Stimulated activated CD8-positive, alpha-beta memory T cell treated with anti-CD3 and anti-CD28 coated beads, Interleukin-4, amount 100 ng/mL, for 4 hours (primary cell): ENCODE measurements at regions not wholly inside any gene's neighbourhood (a gene's known extent, or its start where the extent isn't known, plus 50 kb on each side); places are given as distances from the start of the nearest gene placed in this dataset.
"Not testable (repeated sequence)": the region's sequence is repeated elsewhere in the genome, so short reads cannot be mapped to it uniquely, and the experiment has no call there.

Source experiments
- DNase-seq, 2 donors: peaks; one replicate each; pipeline ENCODE4 v3.0.0-alpha.2; 2020; ENCODE audit warnings: low read depth in 2 of 2, low spot score in 1 of 2

DNA sequence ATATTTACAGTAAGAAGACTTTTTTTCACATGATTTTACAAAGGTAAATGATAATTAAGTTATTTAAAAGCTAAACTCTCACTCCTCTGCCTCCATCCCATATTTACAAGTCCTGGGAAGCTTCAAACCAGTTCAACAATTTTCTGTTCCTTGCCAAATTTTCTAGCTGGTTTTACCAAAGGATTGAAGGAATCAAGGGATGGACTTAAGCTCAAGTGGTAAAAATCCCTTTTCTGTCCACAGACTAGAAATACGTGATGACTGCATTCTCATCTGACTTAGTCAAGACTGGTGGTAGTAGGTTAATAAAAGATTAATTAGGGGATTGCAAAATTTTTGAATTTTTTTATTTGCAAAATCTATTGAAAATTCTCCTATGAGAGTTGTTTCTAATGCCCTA is 297.3 kb downstream of the MTX2 start:
- DNase-seq, result no peak

DNA sequence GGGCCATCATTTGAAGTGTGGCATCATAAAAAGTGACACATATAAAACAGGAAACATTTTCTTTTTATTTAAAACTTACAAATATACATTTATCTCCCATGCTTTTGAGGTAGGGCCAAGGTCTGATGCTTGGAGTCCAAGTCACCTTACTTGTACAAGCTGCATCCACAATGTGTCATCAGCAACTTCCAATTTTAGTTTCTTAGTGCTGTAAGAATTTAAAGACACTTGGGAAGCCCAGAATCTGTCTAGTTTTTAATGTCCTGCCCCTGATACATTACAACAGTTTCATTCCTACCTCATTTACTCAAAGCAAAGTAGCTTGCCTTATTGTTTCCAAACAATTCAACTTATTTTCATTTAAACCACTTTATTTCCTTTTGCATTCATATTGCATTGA is 297.7 kb downstream of the MTX2 start:
- DNase-seq, result no peak

DNA sequence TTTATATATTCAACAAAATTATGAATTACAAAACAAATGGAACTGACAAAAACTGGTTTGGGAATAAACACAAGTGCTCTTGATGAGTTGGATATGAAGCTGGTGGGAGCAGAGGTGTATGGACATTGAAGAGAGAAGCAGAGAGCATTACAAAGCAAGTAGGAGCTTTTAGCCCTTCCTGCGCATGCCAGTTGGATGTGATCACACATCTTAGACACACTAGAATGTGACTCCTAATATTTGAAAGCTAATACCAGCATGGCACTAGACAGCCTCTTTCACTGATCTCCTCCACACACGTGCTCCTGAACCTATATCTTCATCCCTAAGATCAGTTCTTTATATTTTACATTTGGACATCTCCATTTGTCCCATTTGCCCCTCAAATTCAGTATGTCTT is 298.1 kb downstream of the MTX2 start:
- no peak for DNase-seq

GRCh38 chr2:176569574-176569973 is 300.3 kb downstream of the MTX2 start:
- no peak for DNase-seq

- DNase-seq, result no peak
Measured at GRCh38 chr2:176573612-176574483, 304.6 kb downstream of the MTX2 start.

GRCh38 chr2:176574484-176575236 is 305.4 kb downstream of the MTX2 start:
- DNase-seq, result no peak

DNA sequence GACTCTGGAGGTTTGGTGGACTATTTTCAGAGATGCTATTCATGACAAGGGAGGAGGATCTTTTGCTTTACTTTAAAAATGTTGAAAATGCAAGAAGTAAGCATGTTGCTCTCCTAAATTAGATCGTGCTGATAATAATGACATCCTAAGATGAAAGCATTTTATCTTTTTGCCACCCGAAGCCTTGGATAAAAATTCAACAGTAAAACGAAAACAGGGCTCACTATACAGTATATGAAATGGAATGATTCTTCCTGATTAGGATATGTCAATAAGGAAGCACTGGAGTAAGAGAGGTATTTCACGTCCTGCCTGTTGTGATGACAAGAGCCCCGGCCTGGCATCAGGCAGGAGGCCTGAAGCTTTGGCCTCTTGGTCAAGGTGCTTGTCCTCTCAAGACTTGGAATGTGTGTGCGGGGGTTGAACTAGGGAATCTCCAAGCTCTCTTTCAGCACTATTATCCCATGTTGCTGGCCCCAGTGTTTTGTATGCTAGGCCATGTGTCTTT is 306.0 kb downstream of the MTX2 start:
- no peak for DNase-seq

DNA sequence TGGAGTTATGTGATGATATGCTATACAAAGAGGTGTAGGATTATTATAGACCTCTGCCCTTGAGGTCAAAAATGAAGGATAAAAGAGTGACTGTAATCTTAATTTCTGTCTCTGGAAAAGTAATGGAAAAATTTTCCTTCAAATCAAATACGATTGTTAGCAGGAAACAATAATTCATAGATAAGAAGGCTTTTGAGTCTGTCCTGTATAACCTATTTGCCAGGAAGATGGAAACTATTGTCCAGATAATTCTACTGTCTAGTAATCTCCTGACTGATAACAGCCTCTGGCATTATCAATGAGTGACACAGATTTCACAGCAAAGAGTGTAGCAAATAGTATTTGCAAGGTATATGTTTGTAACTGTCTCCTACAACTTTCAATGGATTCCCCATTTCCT is 307.8 kb downstream of the MTX2 start:
- DNase-seq, result no peak

DNA sequence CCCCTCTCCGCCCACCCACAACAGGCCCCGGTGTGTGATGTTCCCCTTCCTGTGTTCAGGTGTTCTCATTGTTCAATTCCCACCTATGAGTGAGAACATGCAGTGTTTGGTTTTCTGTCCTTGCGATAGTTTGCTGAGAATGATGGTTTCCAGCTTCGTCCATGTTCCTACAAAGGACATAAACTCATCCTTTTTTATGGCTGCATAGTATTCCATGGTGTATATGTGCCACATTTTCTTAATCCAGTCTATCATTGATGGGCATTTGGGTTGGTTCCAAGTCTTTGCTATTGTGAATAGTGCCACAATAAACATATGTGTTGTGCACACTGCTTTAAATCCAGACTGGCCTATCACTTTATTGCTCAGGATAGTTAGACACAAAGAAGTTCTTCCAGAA is 309.1 kb downstream of the MTX2 start:
- not testable (repeated sequence) for DNase-seq

DNA sequence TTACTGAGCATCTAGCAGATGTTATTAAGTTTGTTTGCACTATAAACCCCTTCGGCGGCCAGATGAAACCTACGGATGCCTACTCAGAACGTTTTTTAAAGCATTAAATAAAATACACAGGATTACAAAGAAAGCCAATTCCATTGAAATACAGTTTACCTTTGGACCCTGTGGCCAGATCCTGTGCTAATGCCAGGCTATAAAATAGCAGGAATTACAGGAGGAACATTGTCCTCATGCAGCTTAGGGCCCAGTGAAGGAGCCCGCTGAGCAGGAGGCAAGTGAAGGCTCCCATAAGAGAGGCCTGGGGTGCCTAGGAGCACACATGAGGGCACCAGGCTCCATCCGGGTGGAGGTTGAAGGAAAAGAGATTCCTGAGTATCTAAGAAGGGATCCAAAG is 310.4 kb downstream of the MTX2 start:
- no peak for DNase-seq

DNA sequence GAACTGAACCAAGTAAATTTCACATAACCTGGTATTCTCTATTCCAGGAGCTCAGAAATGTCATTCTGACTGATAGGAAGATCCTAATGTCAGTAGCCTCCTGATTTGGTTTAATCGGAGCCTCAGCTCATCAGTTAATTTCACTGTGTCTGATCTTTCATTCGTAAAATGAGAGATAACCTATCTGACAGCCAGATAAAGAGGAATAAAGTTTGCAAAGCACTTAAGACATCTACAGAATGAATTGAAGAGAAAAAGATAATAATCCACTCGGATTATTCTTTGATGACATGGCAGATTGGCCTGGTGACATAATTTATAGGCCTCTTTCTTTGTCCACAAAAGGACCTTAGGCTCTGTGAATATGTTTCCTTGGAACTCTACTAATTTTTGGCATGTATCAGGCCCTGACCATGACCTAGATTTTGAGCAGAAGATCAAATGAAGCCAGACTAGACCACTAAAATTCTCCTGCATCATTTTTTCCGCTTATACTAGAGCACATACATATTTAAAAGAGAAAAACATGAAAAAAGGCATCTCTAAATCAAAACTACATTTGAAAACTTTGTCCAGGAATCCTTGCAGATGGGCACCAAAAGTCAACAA is 312.4 kb downstream of the MTX2 start:
- no peak for DNase-seq

- DNase-seq, result no peak
Measured at GRCh38 chr2:176582176-176582575, 312.9 kb downstream of the MTX2 start.

- no peak for DNase-seq
Measured at GRCh38 chr2:176582990-176583481, 313.8 kb downstream of the MTX2 start.

DNA sequence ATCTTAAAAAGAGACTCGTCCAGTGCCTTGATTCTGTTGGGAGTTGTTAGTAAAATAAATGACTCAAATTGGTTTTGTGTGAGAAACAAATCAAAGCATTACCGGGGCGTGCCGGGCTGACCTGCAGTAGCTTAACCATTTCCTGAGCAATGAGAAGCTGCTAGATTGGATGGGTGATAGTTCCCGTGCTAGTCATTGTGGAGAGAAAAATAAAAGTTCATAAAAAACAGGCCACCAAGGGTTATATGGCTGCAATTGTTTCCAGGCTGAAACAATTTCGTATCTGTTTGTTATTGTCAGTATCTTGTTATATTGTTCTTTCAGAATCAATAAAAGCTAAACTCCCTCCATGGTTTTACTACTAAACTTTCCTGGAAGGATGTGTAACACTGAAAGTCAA is 314.4 kb downstream of the MTX2 start:
- no peak for DNase-seq

GRCh38 chr2:176584333-176584732 is 315.1 kb downstream of the MTX2 start:
- no peak for DNase-seq

- no peak for DNase-seq
Measured at GRCh38 chr2:176585291-176585690, 316.0 kb downstream of the MTX2 start.

DNA sequence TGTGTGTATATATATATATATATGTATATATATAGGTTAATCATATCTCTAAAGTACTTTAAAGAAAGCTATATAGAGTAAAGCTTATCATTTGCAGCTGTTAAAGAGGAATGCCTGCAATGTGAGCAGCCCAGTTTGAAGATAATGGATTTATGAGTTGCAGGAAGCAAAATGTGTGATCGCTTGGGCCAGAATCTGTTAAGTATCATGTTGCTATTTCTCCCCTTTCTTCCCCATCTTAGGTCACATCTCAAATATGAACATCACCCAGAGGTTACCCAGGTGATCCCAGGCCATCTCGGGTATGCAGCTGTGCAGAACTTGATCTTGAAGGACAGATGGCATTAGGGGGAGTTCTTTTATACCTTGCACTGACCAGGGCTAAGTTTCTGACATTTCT is 316.5 kb downstream of the MTX2 start:
- DNase-seq, result no peak

DNA sequence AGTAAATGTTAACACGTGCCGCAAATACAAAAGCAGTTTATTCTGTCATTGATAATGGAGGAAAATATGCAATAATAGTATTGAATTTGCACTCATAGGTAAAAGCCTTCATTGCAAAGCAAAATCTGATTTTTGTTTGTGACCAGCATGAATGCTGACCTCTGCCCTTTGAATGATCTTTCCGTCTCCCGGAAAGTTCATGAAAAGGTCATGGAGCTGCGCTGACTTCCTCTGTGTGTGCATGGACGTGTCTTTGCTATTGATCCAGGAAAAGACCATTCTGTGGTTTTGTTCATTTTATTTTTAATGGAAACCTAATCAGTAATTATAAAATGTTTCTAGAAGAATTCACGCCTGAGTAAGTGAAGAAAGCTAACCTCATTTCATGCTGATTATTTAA is 320.0 kb downstream of the MTX2 start:
- no peak for DNase-seq

- no peak for DNase-seq
Measured at GRCh38 chr2:176589825-176590440, 320.7 kb downstream of the MTX2 start.

DNA sequence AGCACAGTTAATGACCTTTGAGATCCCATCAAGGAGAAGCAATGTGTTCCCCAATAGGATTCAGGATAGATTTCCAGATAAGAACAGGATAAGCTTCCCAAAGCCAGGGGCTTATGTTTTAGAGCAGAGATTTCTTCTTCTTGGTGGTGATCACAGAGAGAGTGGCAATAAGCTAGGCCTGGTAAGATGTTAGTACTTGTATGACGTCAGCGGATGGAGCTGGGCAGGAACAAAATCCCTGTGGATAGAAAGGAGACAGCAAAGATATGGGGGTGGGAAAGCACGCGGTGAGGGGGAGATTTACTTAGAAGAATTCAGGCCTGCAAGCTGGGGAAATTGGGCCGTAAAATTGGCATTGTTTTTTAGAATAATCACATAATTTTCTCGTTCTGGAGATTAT is 323.0 kb downstream of the MTX2 start:
- DNase-seq, result no peak

DNA sequence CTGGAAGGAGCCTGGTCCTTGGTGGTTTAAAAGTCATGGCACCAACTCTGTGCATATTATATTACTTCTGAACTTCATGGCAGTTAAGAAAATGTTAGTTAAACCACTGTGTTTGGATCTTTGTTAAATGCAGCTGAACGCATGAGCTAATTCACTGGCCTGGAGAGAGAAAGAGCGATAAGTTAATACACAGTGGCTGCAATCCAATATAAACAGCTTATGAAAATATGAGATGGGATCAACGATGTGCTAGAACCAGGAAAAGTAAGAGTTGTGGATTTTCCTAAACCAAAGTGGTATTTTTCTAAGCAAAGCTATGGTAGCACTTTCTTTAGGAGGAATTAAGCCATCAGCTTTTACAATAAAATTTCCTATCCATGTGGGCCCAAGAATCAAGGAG is 326.7 kb downstream of the MTX2 start:
- no peak for DNase-seq
